K562 (cell line): ENCODE measurements at regions not wholly inside any gene's neighbourhood (a gene's known extent, or its start where the extent isn't known, plus 50 kb on each side); places are given as distances from the start of the nearest gene placed in this dataset.

Experiments
- ATAC-seq: fragments of 200-7000 bp; cut with Tn5 transposase; 3 replicates; pipeline ENCODE4 v1.9.1; 2020; ENCODE audit warnings: moderate library complexity
- BruUV-seq: library from RNA; stranded (reverse); fragments of 400-500 nt; replicated peaks from 2 replicates; lab custom pipeline; 2021; lab: Mats Ljungman, UMichigan
- CTCF ChIA-PET: fragments of 300-600 bp; formaldehyde crosslinking; extraction: SDS; loops from one replicate; lab custom pipeline; 2021; ENCODE audit warnings: low intra/inter-chr PET ratio; lab: Yijun Ruan, JAX
- POLR2A ChIA-PET: fragments of 300-600, 350-650 bp; sonication (Branson Sonifier 250); formaldehyde crosslinking; extraction: SDS; loops from one replicate; lab custom pipeline; 2021; ENCODE audit warnings: antibody characterized with exemption, inconsistent platforms; lab: Yijun Ruan, JAX
- DNase-seq, 4 experiments: peaks; one replicate each; pipeline versions ENCODE4 v3.0.0 to v3.0.0-alpha.2; 2011 to 2018; ENCODE audit warnings: low spot score in 3 of 4, mixed read lengths in 3 of 4; ENCODE audit errors: extremely low read depth in 1 of 4
- FAIRE-seq: peaks from 2 replicates; lab custom pipeline; 2011; peaks lifted over from hg19 to GRCh38; lab: Jason Lieb, UNC
- H2AFZ ChIP-seq: 2 replicates; pipeline ENCODE4 v1.6.0; 2011; ENCODE audit warnings: low read depth, low read length, control low read depth, inconsistent platforms
- H3K27ac ChIP-seq: fragments of 200-600 bp; 3 replicates; pipeline ENCODE4 v1.8.0; 2011; ENCODE audit warnings: low read depth, mild to moderate bottlenecking, control low read depth, inconsistent platforms, low read length, moderate library complexity, mixed read lengths; ENCODE audit errors: extremely low read depth
- H3K27me3 ChIP-seq, 2 experiments: fragments of 300-600 bp in 1 of 2; 2 replicates in 1 of 2; 3 replicates in 1 of 2; pipeline versions ENCODE4 v1.6.0 to v1.8.0; 2011; ENCODE audit warnings: inconsistent platforms in 2 of 2, low read length in 2 of 2, mild to moderate bottlenecking in 1 of 2, mixed read lengths in 1 of 2, moderate library complexity in 1 of 2; ENCODE audit not compliant: control insufficient read depth in 2 of 2, insufficient read depth in 2 of 2
- H3K36me3 ChIP-seq: fragments of 300-600 bp; 3 replicates; pipeline ENCODE4 v1.8.0; 2011; ENCODE audit warnings: mild to moderate bottlenecking, low read length, inconsistent platforms; ENCODE audit not compliant: control insufficient read depth, insufficient read depth
- H3K4me1 ChIP-seq, 2 experiments: fragments of 200-600 bp in 1 of 2; replicated peaks in 1 of 2; 2 replicates in 1 of 2; 3 replicates in 1 of 2; pipeline versions ENCODE4 v1.5.1 to v1.8.0; 2011; ENCODE audit warnings: inconsistent platforms in 2 of 2, low read length in 2 of 2, mild to moderate bottlenecking in 1 of 2, mixed read lengths in 1 of 2, moderate library complexity in 1 of 2; ENCODE audit not compliant: control insufficient read depth in 2 of 2, insufficient read depth in 2 of 2
- H3K4me2 ChIP-seq: 2 replicates; pipeline ENCODE4 v1.6.1; 2011; ENCODE audit warnings: low read length, control low read depth, inconsistent platforms, mixed read lengths; ENCODE audit not compliant: insufficient read depth
- H3K4me3 ChIP-seq: fragments of 200-600 bp; sonication (generic), shearing (Covaris generic); 2 replicates; pipeline ENCODE4 v1.5.1; 2016; ENCODE audit warnings: control low read depth, inconsistent platforms
- H3K79me2 ChIP-seq: fragments of 200-600 bp; 3 replicates; pipeline ENCODE4 v1.8.0; 2011; ENCODE audit warnings: low read length, inconsistent platforms; ENCODE audit not compliant: control insufficient read depth, insufficient read depth
- H3K9ac ChIP-seq, 2 experiments: 2 replicates each; pipeline versions ENCODE4 v1.6.0 to v1.6.1; 2011; ENCODE audit warnings: low read depth in 2 of 2, low read length in 2 of 2, control low read depth in 1 of 2, inconsistent platforms in 1 of 2, mild to moderate bottlenecking in 1 of 2, mixed read lengths in 1 of 2; ENCODE audit not compliant: insufficient read depth in 1 of 2
- H3K9me1 ChIP-seq: one replicate; pipeline ENCODE4 v1.6.0; 2011; ENCODE audit warnings: inconsistent platforms, mild to moderate bottlenecking, low read length, moderate library complexity; ENCODE audit not compliant: control insufficient read depth, insufficient read depth
- H3K9me3 ChIP-seq: replicated peaks from 2 replicates; pipeline ENCODE4 v1.5.1; 2011; ENCODE audit warnings: low read depth, low read length, inconsistent platforms; ENCODE audit not compliant: control insufficient read depth, insufficient read depth
- H4K20me1 ChIP-seq: replicated peaks from 2 replicates; pipeline ENCODE4 v1.6.1; 2011; ENCODE audit warnings: low read length, inconsistent platforms, mixed read lengths; ENCODE audit not compliant: control insufficient read depth, insufficient read depth
- ARID1B ChIP-seq: fragments of 450-650 bp; IDR thresholded peaks from 2 replicates; pipeline ENCODE4 v1.6.1; 2016; ENCODE audit warnings: antibody characterized with exemption, mild to moderate bottlenecking, inconsistent platforms
- CEBPB ChIP-seq: fragments of 450-650 bp; IDR thresholded peaks from 2 replicates; pipeline ENCODE4 v1.6.1; 2016; ENCODE audit warnings: missing genetic modification characterization, missing compliant biosample characterization
- CEBPG ChIP-seq, 3 experiments: fragments of 200-800 bp in 1 of 3; sonication (Bioruptor generic) in 1 of 3; sonication (generic) in 1 of 3; formaldehyde crosslinking in 1 of 3; IDR thresholded peaks in 2 of 3; conservative IDR thresholded peaks in 1 of 3; 2 replicates each; pipeline versions ENCODE4 v1.6.1 to v1.8.0; 2016 to 2022; ENCODE audit warnings: missing compliant biosample characterization in 2 of 3, missing genetic modification characterization in 2 of 3, mild to moderate bottlenecking in 1 of 3, missing genetic modification reagents in 1 of 3
- E2F3 ChIP-seq: fragments of 250-450 bp; sonication (Bioruptor Pico); IDR thresholded peaks from 2 replicates; pipeline ENCODE4 v1.4.0; 2020; ENCODE audit warnings: mild to moderate bottlenecking
- ETV6 ChIP-seq, 3 experiments: fragments of 150-350 bp in 1 of 3; sonication (generic) in 1 of 3; formaldehyde crosslinking in 1 of 3; IDR thresholded peaks; 2 replicates each; pipeline versions ENCODE4 v1.6.1 to v1.8.0; 2014 to 2022; ENCODE audit warnings: borderline replicate concordance in 2 of 3, low read depth in 2 of 3, antibody characterized with exemption in 1 of 3, low read length in 1 of 3, mild to moderate bottlenecking in 1 of 3, missing genetic modification reagents in 1 of 3
- MYNN ChIP-seq, 2 experiments: sonication (generic); formaldehyde crosslinking in 1 of 2; IDR thresholded peaks; 2 replicates each; pipeline versions ENCODE4 v1.5.0 to v1.6.1; 2016 to 2020; ENCODE audit warnings: antibody characterized with exemption in 1 of 2, missing genetic modification reagents in 1 of 2
- NFRKB ChIP-seq: fragments of 450-650 bp; IDR thresholded peaks from 2 replicates; pipeline ENCODE4 v1.6.1; 2016; ENCODE audit warnings: low read depth
- PCBP2 ChIP-seq: fragments of 200-400 bp; formaldehyde crosslinking; IDR thresholded peaks from 2 replicates; pipeline ENCODE4 v1.6.1; 2018; ENCODE audit warnings: low read length, low read depth, mild to moderate bottlenecking, moderate library complexity; ENCODE audit not compliant: poor library complexity, severe bottlenecking
- PHB ChIP-seq: fragments of 250-450 bp; sonication (Bioruptor Pico); IDR thresholded peaks from 2 replicates; pipeline ENCODE4 v1.5.0; 2021
- WGBS: fragments of 100-300 bp; shearing (Covaris generic); methylation state at CpG from one replicate; pipeline ENCODE4 v1.1.6; 2016; ENCODE audit warnings: low coverage, mixed read lengths; ENCODE audit not compliant: insufficient coverage; ENCODE audit errors: missing lambda C conversion rate; 5-methylcytosine and 5-hydroxymethylcytosine counted together
- in situ Hi-C: fragments of 300-500 bp; cut with MboI; formaldehyde crosslinking; loops from 4 replicates; pipeline ENCODE4 v1.15.0; 2018; ENCODE audit warnings: inconsistent platforms, mixed read lengths
- intact Hi-C: fragments of 100-400 bp; cut with micrococcal nuclease; formaldehyde crosslinking; loops from 2 replicates; pipeline ENCODE4 v1.14.2; 2022
- TF ChIP-seq, protein P1 (sequence below): fragments of 450-650 bp; formaldehyde crosslinking; IDR thresholded peaks from 2 replicates; pipeline ENCODE4 v1.4.0; 2020; ENCODE audit warnings: mild to moderate bottlenecking
- TF ChIP-seq, protein P2 (sequence below): sonication (generic); IDR thresholded peaks from 2 replicates; pipeline ENCODE4 v1.6.1; 2016

DNA sequence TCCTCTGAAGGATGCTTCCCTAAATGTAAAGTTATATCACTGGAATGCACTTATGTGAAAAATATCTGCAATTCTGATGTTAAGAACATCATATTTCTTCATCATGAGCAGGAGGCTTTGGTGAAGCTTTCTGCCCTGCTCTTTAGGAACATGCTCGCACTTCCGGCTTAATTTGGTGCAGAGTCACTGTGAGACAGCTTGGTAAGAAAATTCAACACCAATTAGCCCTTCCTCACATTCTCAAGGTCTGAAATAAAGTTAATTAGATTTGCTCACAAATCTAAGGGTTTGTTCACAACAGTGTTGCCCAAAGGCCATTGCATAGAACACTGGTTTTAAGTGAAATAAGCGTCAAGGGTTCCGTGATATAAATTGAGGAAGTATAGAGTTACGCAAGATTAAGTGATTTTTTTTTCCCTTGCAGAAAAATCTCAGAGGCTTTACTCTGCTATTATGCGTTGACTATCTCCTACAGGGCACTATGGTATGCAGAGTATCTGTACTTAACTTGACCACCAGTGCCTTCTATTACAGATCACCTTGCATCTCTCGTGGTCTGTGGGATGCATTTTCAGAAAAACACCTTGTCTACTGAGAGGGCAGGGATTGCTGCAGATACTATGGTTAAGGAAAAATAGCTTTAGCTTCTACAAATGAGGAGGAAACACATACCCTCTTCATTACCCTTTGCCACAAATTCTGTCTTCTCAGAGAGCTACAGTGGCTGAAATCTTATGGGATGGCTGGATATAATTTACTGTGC is 953.9 kb downstream of the TYW1 start:
- no peak overlapping the region for H3K9ac ChIP-seq
- no peak overlapping the region for H3K27ac ChIP-seq
- ATAC-seq (no peak), DNase-seq (no peak)
- H3K9me3 ChIP-seq: no peaks in the 10 kb centered on the region
- no peaks in the 10 kb centered on the region for H3K4me1 ChIP-seq
- no TSS peak for BruUV-seq
- no peak for TF ChIP-seq CEBPG (CRISPR knock-in tag; IDR thresholded peaks at IDR 0.05)
- TF ChIP-seq CEBPG (tag; conservative IDR thresholded peaks at IDR 0.05 in 1 of 2, IDR thresholded peaks at IDR 0.05 in 1 of 2): peak; percentile 9 to 41; a peak in 1 of 4 replicates
- TF ChIP-seq CEBPB (tag): peak; percentile 83
- no peak for TF ChIP-seq ARID1B
- TF ChIP-seq E2F3 (CRISPR knock-in tag): no peak
- no peak for TF ChIP-seq NFRKB
- TF ChIP-seq MYNN (IDR thresholded peaks at IDR 0.05): no peak
- no peak for TF ChIP-seq MYNN (CRISPR knock-in tag; IDR thresholded peaks at IDR 0.05)
- TF ChIP-seq ETV6 (IDR thresholded peaks at IDR 0.05; ENCODE audit: borderline replicate concordance in 1 of 2, low read depth in 2 of 2, low read length in 1 of 2): no peak
- no peak for TF ChIP-seq ETV6 (CRISPR knock-in tag; IDR thresholded peaks at IDR 0.05; ENCODE audit: borderline replicate concordance)
- TF ChIP-seq, protein P1, sequence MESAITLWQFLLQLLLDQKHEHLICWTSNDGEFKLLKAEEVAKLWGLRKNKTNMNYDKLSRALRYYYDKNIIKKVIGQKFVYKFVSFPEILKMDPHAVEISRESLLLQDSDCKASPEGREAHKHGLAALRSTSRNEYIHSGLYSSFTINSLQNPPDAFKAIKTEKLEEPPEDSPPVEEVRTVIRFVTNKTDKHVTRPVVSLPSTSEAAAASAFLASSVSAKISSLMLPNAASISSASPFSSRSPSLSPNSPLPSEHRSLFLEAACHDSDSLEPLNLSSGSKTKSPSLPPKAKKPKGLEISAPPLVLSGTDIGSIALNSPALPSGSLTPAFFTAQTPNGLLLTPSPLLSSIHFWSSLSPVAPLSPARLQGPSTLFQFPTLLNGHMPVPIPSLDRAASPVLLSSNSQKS (CRISPR knock-in tag): no peak
- TF ChIP-seq, protein P2, sequence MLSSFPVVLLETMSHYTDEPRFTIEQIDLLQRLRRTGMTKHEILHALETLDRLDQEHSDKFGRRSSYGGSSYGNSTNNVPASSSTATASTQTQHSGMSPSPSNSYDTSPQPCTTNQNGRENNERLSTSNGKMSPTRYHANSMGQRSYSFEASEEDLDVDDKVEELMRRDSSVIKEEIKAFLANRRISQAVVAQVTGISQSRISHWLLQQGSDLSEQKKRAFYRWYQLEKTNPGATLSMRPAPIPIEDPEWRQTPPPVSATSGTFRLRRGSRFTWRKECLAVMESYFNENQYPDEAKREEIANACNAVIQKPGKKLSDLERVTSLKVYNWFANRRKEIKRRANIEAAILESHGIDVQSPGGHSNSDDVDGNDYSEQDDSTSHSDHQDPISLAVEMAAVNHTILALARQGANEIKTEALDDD: no peak
- TF ChIP-seq PCBP2: no peak
- TF ChIP-seq PHB (CRISPR knock-in tag): no peak
- TF ChIP-seq, all 486 proteins: peak for 2
- intact Hi-C loops (no loop called here), in situ Hi-C loops (no loop called here)
- no peak for FAIRE-seq
- H3K4me2 ChIP-seq: no peak overlapping the region
- no peaks in the 10 kb centered on the region for H3K79me2 ChIP-seq
- CTCF ChIA-PET: no interaction called here
- H3K4me3 ChIP-seq: no peak overlapping the region
- no peaks in the 10 kb centered on the region for H4K20me1 ChIP-seq
- POLR2A ChIA-PET: no interaction called here
- no peaks in the 10 kb centered on the region for H3K27me3 ChIP-seq
- H3K9me1 ChIP-seq: no peaks in the 10 kb centered on the region
- H3K36me3 ChIP-seq: no peaks in the 10 kb centered on the region
- no peak overlapping the region for H2AFZ ChIP-seq
- under 1% methylated on average over 7 of the region's 7 CpGs for WGBS
